Right atrium auricular region (tissue), 2 donors: ENCODE measurements at regions not wholly inside any gene's neighbourhood (a gene's known extent, or its start where the extent isn't known, plus 50 kb on each side); places are given as distances from the start of the nearest gene placed in this dataset.

Experiments used
- DNase-seq: peaks from one replicate; pipeline ENCODE4 v3.0.0-alpha.2; 2019; ENCODE audit warnings: low spot score
- H3K27ac ChIP-seq, 2 donors: fragments of 200-600 bp; sonication (generic); 1 replicate in 1 of 2; 2 replicates in 1 of 2; pipeline ENCODE4 v1.5.1; 2016 to 2019
- H3K27me3 ChIP-seq, 2 donors: fragments of 200-600 bp; sonication (generic); one replicate each; pipeline versions ENCODE4 v1.5.1 to v1.6.0; 2017 to 2019
- H3K36me3 ChIP-seq: fragments of 200-600 bp; sonication (generic); one replicate; pipeline ENCODE4 v1.5.1; 2016
- H3K4me1 ChIP-seq, 2 donors: fragments of 200-600 bp; sonication (generic); one replicate each; pipeline versions ENCODE4 v1.5.1 to v1.6.0; 2017 to 2019
- H3K4me3 ChIP-seq, 2 donors: fragments of 200-600 bp; sonication (generic); 1 replicate in 1 of 2; 2 replicates in 1 of 2; pipeline ENCODE4 v1.5.1; 2017 to 2019; ENCODE audit warnings: mild to moderate bottlenecking in 1 of 2, moderate library complexity in 1 of 2
- H3K9me3 ChIP-seq, 2 donors: fragments of 200-600 bp; sonication (generic); one replicate each; pipeline ENCODE4 v1.5.1; 2019
- TF ChIP-seq, protein P1 (sequence below), 2 donors: fragments of 200-600 bp; sonication (generic); IDR thresholded peaks; one replicate each; pipeline ENCODE4 v1.5.1; 2019; ENCODE audit warnings: antibody characterized with exemption in 2 of 2

DNA sequence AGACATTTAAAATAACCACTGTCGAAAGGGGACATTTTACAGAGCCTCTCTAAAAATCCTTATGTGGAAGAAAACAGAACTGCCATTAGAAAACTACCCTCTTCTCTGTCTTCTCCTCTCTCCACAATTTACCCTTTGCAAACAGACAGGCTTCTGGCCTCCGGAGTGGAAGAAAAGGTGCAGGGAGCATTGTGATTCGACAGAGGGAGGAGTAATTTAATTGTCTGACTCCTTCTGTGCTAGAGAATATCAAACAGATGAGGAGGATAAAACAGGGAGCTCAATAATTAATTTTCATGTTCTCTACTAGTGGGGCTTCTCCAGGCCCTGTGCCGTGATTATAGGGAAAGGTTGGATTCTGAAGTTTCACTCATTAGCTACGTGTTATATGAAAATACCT is 615.5 kb upstream of the MKI67 start:
- Histone ChIP-seq H3K4me1 (no peaks in the 10 kb centered on the region), H3K27ac (no peak overlapping the region), H3K4me3 (no peak overlapping the region), H3K9me3 (no peaks in the 10 kb centered on the region), H3K27me3 (no peaks in the 10 kb centered on the region), H3K36me3 (no peaks in the 10 kb centered on the region)
- TF ChIP-seq, protein P1, sequence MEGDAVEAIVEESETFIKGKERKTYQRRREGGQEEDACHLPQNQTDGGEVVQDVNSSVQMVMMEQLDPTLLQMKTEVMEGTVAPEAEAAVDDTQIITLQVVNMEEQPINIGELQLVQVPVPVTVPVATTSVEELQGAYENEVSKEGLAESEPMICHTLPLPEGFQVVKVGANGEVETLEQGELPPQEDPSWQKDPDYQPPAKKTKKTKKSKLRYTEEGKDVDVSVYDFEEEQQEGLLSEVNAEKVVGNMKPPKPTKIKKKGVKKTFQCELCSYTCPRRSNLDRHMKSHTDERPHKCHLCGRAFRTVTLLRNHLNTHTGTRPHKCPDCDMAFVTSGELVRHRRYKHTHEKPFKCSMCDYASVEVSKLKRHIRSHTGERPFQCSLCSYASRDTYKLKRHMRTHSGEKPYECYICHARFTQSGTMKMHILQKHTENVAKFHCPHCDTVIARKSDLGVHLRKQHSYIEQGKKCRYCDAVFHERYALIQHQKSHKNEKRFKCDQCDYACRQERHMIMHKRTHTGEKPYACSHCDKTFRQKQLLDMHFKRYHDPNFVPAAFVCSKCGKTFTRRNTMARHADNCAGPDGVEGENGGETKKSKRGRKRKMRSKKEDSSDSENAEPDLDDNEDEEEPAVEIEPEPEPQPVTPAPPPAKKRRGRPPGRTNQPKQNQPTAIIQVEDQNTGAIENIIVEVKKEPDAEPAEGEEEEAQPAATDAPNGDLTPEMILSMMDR (IDR thresholded peaks at IDR 0.05) = no peak
- DNase-seq = no peak

DNA sequence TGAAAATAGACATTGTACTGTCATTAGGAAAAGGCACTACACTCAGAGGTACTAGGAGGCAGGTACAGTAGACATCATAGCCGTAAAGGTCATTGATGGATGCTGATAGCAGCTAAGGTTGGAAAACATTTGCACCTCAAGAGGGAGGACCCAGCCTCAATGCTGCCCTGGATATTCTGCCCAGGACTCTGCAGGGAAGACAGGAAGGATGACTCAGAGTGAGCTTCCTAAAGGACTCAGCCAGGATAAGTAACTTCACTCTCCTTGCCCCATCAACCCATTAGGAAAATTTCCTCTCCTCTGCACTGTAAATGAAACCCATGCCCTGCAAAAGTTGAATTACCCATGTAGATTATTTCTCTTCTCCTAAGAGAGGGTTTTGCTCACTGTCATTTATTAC is 617.9 kb upstream of the MKI67 start:
- Histone ChIP-seq H3K27ac (no peak overlapping the region), H3K36me3 (no peaks in the 10 kb centered on the region), H3K9me3 (no peaks in the 10 kb centered on the region), H3K4me3 (no peak overlapping the region), H3K4me1 (no peaks in the 10 kb centered on the region), H3K27me3 (no peaks in the 10 kb centered on the region)
- DNase-seq = no peak
- TF ChIP-seq, protein P1 (IDR thresholded peaks at IDR 0.05) = no peak

DNA sequence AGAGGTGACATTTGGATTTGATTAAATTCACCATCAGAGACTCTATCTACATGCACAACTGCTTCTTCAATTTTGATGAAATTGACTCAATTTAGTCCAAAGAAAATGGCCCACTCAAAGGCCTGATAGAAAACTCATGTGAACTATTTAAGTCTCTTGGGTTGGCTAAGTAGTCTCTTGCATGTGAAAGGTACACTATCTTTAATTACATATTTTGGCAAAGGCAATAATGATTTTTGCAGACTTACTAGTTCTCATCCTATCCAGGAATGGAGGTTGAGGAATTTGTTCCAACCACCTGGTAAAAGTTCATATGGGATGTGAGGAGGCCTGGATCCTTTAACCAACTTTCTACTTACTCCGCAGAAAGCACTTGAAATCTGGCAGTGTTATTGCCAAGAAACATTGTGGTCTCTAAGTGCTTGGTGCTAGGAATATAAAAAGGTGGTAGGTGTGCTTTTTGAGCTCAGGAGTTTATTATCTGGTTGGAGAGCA is 618.6 kb upstream of the MKI67 start:
- H3K4me3 ChIP-seq = no peak overlapping the region
- no peak overlapping the region for H3K27ac ChIP-seq
- H3K27me3 ChIP-seq = no peaks in the 10 kb centered on the region
- no peaks in the 10 kb centered on the region for H3K9me3 ChIP-seq
- TF ChIP-seq, protein P1 (IDR thresholded peaks at IDR 0.05) = no peak
- no peaks in the 10 kb centered on the region for H3K36me3 ChIP-seq
- no peaks in the 10 kb centered on the region for H3K4me1 ChIP-seq
- no peak for DNase-seq

DNA sequence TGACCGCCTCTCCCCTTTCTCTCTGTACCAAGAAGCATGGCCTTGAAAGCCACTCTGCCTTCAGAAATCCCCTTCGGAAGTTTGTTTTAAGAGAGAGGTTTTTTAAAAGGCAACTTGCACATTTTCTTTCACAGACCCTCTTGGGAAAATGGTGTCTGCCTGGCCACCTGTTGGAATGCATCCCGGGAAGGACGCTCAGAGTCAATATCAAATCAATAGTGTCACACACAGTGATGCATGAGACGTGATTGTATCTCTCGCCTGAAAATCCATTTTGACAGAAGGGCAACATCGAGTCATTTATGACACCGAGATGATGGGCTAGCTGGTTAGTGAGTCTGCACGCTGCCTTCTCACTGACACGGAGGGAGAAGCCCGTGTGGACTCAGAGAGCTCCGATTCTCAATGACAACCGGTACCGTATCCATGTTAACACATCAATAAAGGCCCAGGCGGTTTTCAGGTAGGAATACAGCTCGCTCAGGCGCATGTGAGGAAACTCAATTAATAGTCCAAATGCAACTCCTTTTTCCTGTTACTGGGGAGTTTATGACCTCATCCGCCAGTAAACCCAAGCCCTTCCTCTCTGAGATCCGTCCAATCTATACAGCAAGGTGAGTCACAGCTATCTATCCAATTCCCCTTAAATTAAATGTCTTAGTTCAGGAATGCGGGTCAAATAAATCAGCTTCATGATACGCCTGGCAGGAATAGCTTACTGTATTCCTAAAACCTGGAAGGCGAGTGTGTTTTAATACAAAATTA is 621.5 kb upstream of the MKI67 start:
- Histone ChIP-seq H3K27me3 (no peaks in the 10 kb centered on the region), H3K27ac (no peak overlapping the region), H3K36me3 (no peaks in the 10 kb centered on the region), H3K4me1 (no peaks in the 10 kb centered on the region), H3K4me3 (no peak overlapping the region), H3K9me3 (peaks cover 0 to 15% of the 10 kb centered on the region in 2 donors)
- TF ChIP-seq, protein P1 (IDR thresholded peaks at IDR 0.05) = no peak
- DNase-seq = no peak

DNA sequence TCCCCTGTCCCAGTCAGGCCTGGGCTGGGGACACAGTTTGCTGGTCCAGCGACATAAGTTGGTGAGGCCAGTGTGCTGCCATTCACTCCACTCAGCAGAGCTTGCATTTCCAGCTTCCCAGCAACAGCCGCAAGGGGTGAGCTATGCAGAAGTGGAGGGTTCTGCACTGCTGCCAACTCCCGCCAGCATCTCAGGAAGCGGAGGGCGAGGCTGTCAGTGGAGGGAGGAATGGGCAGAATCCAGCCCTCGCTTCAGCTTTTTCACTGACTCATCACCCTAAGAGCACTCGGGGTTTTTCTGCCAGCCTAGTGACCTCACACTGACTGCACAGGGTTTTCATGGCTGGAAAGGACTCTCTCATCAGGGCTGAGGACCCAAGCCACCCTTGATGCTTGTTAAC is 625.1 kb upstream of the MKI67 start:
- no peak overlapping the region for H3K27ac ChIP-seq
- H3K36me3 ChIP-seq = no peaks in the 10 kb centered on the region
- H3K4me1 ChIP-seq = no peaks in the 10 kb centered on the region
- no peaks in the 10 kb centered on the region for H3K27me3 ChIP-seq
- TF ChIP-seq, protein P1 (IDR thresholded peaks at IDR 0.05) = no peak
- peaks cover 0 to 15% of the 10 kb centered on the region in 2 donors for H3K9me3 ChIP-seq
- H3K4me3 ChIP-seq = no peak overlapping the region
- DNase-seq = no peak

DNA sequence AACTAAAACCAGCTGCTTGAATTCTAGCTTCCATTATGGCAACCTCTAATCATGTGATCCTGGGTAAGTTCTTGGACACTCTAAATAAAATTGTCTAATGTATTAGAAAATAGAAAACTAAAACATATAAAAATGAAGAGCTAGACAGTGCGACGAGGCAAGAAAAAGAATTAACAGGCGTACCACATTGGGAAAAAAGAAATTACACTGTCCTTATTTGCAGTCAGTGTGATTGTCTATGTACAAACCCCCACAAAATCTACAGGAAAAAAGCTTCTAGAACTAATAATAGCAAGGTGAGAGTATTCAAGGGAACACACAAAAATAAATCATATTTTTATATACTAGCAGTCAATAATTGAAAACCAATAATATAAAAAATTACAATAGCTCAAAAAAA is 625.6 kb upstream of the MKI67 start:
- H3K9me3 ChIP-seq = peaks cover 0 to 15% of the 10 kb centered on the region in 2 donors
- H3K4me1 ChIP-seq = no peaks in the 10 kb centered on the region
- TF ChIP-seq, protein P1 (IDR thresholded peaks at IDR 0.05) = no peak
- DNase-seq = no peak
- H3K36me3 ChIP-seq = no peaks in the 10 kb centered on the region
- no peaks in the 10 kb centered on the region for H3K27me3 ChIP-seq
- no peak overlapping the region for H3K4me3 ChIP-seq
- no peak overlapping the region for H3K27ac ChIP-seq
